Epithelial cell of esophagus (primary cell): ENCODE measurements at regions not wholly inside any gene's neighbourhood (a gene's known extent, or its start where the extent isn't known, plus 50 kb on each side); places are given as distances from the start of the nearest gene placed in this dataset.

Experiments used
- DNase-seq: peaks from one replicate; pipeline ENCODE4 v3.0.0; 2010; ENCODE audit warnings: low read depth
- H3K4me3 ChIP-seq: 2 replicates; pipeline ENCODE4 v1.5.1; 2011; ENCODE audit warnings: mild to moderate bottlenecking, low read length, control low read depth
- TF ChIP-seq, protein P1 (sequence below): IDR thresholded peaks from 2 replicates; pipeline ENCODE4 v1.5.1; 2011; ENCODE audit warnings: low read depth, mild to moderate bottlenecking, low read length, control low read depth, inconsistent platforms; ENCODE audit not compliant: insufficient read depth; ENCODE audit errors: missing control alignments

- TF ChIP-seq, protein P1, sequence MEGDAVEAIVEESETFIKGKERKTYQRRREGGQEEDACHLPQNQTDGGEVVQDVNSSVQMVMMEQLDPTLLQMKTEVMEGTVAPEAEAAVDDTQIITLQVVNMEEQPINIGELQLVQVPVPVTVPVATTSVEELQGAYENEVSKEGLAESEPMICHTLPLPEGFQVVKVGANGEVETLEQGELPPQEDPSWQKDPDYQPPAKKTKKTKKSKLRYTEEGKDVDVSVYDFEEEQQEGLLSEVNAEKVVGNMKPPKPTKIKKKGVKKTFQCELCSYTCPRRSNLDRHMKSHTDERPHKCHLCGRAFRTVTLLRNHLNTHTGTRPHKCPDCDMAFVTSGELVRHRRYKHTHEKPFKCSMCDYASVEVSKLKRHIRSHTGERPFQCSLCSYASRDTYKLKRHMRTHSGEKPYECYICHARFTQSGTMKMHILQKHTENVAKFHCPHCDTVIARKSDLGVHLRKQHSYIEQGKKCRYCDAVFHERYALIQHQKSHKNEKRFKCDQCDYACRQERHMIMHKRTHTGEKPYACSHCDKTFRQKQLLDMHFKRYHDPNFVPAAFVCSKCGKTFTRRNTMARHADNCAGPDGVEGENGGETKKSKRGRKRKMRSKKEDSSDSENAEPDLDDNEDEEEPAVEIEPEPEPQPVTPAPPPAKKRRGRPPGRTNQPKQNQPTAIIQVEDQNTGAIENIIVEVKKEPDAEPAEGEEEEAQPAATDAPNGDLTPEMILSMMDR, result no peak
- H3K4me3 ChIP-seq, result no peak overlapping the region
- no peak for DNase-seq
Measured at GRCh38 chr12:13450231-13451080, 253.9 kb downstream of the EMP1 start.

DNA sequence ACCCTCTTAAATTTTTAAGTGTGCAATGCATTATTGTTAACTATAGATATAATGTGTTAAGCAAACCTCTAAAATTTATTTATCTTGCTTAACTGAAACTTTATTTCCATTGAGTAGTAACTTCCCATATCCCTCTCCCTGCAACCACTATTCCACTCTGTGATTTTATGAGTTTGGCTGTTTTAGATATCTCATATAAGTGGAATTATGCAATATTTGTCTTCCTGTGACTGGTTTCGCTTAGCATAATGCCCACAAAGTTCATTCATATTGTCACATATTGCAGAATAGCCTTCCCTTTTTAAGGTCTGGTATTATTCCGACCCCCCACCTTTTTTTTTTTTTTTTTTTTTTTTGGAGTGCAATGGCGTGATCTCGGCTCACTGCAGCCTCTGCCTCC, 247.6 kb downstream of the EMP1 start:
- H3K4me3 ChIP-seq, result no peak overlapping the region
- TF ChIP-seq, protein P1, result no peak
- DNase-seq, result no peak

- TF ChIP-seq, protein P1, result no peak
- H3K4me3 ChIP-seq, result no peak overlapping the region
- DNase-seq, result no peak
Measured at GRCh38 chr12:13443498-13443897, 247.0 kb downstream of the EMP1 start.

DNA sequence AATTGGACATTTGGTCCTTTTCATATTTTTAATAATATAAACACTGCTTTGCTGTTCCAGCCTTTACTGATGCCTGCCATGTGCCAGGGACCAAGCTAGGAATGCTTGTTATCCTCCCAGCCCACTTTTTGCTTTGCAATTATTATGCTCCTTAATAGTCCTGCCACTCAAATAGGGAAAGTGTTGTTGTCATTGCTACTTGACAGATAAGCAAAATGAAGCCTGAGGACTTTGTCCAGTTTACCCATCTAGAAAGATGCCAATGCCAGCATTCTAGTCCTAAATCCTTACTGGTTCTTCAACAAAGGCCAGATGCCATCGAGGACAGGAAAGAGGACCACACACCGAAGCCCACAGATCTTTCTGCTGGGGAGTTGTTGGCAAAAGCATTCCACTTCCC, 246.5 kb downstream of the EMP1 start:
- TF ChIP-seq, protein P1, result no peak
- DNase-seq, result no peak
- H3K4me3 ChIP-seq, result no peak overlapping the region

- TF ChIP-seq, protein P1, result no peak
- no peak overlapping the region for H3K4me3 ChIP-seq
- no peak for DNase-seq
Measured at GRCh38 chr12:13442457-13442856, 245.9 kb downstream of the EMP1 start.

GRCh38 chr12:13440844-13441243, 244.3 kb downstream of the EMP1 start:
- DNase-seq, result no peak
- H3K4me3 ChIP-seq, result no peak overlapping the region
- TF ChIP-seq, protein P1, result no peak

DNA sequence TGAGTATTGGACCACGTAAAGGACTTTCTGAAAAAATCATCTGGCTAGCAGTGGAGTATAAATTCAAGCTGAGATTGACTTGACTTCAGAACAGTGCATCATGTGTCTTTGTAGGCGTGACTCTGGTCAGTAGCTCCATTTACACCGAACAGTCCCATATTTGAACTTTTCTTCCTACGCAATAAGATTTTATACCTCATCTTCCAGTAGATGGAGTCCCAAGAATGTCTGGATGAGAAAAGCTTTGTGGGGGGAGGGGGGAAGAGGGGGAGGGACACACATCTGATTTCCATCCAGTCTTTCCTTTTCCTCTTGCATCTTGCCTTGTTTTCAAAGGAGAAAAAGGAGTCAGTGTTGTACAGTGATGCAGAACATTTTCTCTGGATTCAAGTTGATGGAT, 241.0 kb downstream of the EMP1 start:
- no peak for DNase-seq
- TF ChIP-seq, protein P1, result no peak
- H3K4me3 ChIP-seq, result no peak overlapping the region
